ENCODE measurements at regions not wholly inside any gene's neighbourhood (a gene's known extent, or its start where the extent isn't known, plus 50 kb on each side); places are given as distances from the start of the nearest gene placed in this dataset.

- TF ChIP-seq CTCF (IDR thresholded peaks at IDR 0.05; ENCODE audit: low read depth, low read length) (no peak), EZH2phosphoT487 (IDR thresholded peaks at IDR 0.05; ENCODE audit: low read depth) (no peak)
These were observed 203.2 kb downstream of the OGFRL1 start for GRCh38 chr6:71491844-71492243.
